Stomach (tissue), 8 donors: ENCODE measurements at regions not wholly inside any gene's neighbourhood (a gene's known extent, or its start where the extent isn't known, plus 50 kb on each side); places are given as distances from the start of the nearest gene placed in this dataset.
"Not testable (repeated sequence)": the region's sequence is repeated elsewhere in the genome, so short reads cannot be mapped to it uniquely, and the experiment has no call there.

Experiments
- DNase-seq, 2 donors: peaks; one replicate each; pipeline versions ENCODE4 v3.0.0 to v3.0.0-alpha.2; 2013 to 2019
- H3K27ac ChIP-seq, 5 donors: fragments of 200-600 bp in 4 of 5; sonication (generic) in 4 of 5; one replicate each; pipeline ENCODE4 v1.5.1; 2013 to 2019; ENCODE audit warnings: mild to moderate bottlenecking in 1 of 5, moderate library complexity in 1 of 5
- H3K27me3 ChIP-seq, 3 donors: fragments of 200-600 bp; sonication (generic); one replicate each; pipeline ENCODE4 v1.5.1; 2017 to 2019; ENCODE audit warnings: mixed run types in 1 of 3
- H3K36me3 ChIP-seq, 4 donors: fragments of 200-600 bp; sonication (generic); 1 replicate in 3 of 4; 2 replicates in 1 of 4; pipeline ENCODE4 v1.5.1; 2016 to 2019
- H3K4me1 ChIP-seq, 4 donors: fragments of 200-600 bp; sonication (generic); one replicate each; pipeline ENCODE4 v1.5.1; 2016 to 2019
- H3K4me3 ChIP-seq, 4 donors: fragments of 200-600 bp; sonication (generic) in 3 of 4; one replicate each; pipeline ENCODE4 v1.5.1; 2016 to 2019; ENCODE audit warnings: mild to moderate bottlenecking in 1 of 4
- H3K9me3 ChIP-seq, 4 donors: fragments of 200-600 bp; sonication (generic); one replicate each; pipeline ENCODE4 v1.5.1; 2016 to 2019
- CTCF ChIP-seq, 7 experiments: fragments of 450-650 bp in 4 of 7; fragments of 200-600 bp in 3 of 7; sonication (generic) in 3 of 7; IDR thresholded peaks; one replicate each; pipeline ENCODE4 v1.5.1; 2016 to 2019; ENCODE audit warnings: antibody characterized with exemption in 7 of 7, control low read depth in 2 of 7, mild to moderate bottlenecking in 1 of 7
- EP300 ChIP-seq: sonication (generic); formaldehyde crosslinking; IDR thresholded peaks from one replicate; pipeline ENCODE4 v1.6.1; 2017; ENCODE audit warnings: antibody characterized with exemption
- POLR2A ChIP-seq, 4 donors: fragments of 450-650 bp; IDR thresholded peaks; one replicate each; pipeline ENCODE4 v1.6.1; 2016; ENCODE audit warnings: antibody characterized with exemption in 4 of 4, control low read depth in 2 of 4, mild to moderate bottlenecking in 1 of 4, moderate library complexity in 1 of 4
- POLR2AphosphoS5 ChIP-seq, 3 donors: sonication (generic); formaldehyde crosslinking; IDR thresholded peaks; one replicate each; pipeline ENCODE4 v1.6.1; 2016; ENCODE audit warnings: antibody characterized with exemption in 3 of 3
- WGBS, 5 donors: extraction: QIAGEN DNeasy Blood & Tissue Kit in 3 of 5; methylation state at CpG; one replicate each; pipeline versions ENCODE4 v1.1.5 to v1.1.7; 2013 to 2018; 5-methylcytosine and 5-hydroxymethylcytosine counted together
- intact Hi-C: fragments of 100-400 bp; cut with DNase I; formaldehyde crosslinking; loops from one replicate; pipeline ENCODE4 v1.15.1; 2023; ENCODE audit warnings: low total_unique reads
- donor health status: healthy with polysubstance abuse.
- donor health status: Bipolar disorder and iron deficiency.
- donor health status: healthy.

- intact Hi-C loops = no loop called here
- H3K4me3 ChIP-seq = no peak overlapping the region
- H3K9me3 ChIP-seq = no peaks in the 10 kb centered on the region
- WGBS, 5 donors = 74 to 90% (median 85%) methylated on average over 7 of the region's 7 CpGs
- no peaks in the 10 kb centered on the region for H3K36me3 ChIP-seq
- no peaks in the 10 kb centered on the region for H3K4me1 ChIP-seq
- no peak overlapping the region for H3K27ac ChIP-seq
- TF ChIP-seq EP300 = no peak
- TF ChIP-seq POLR2AphosphoS5 (IDR thresholded peaks at IDR 0.05) = no peak
- TF ChIP-seq CTCF (IDR thresholded peaks at IDR 0.05) = no peak
- no peak for TF ChIP-seq POLR2A (IDR thresholded peaks at IDR 0.05)
- no peaks in the 10 kb centered on the region for H3K27me3 ChIP-seq
- DNase-seq = no peak
Observed at GRCh38 chr9:2385746-2386145, 235.8 kb upstream of the VLDLR start.

- peak in 1 of 2 donors; percentile 42 for DNase-seq
- no peaks in the 10 kb centered on the region for H3K27me3 ChIP-seq
- H3K4me3 ChIP-seq = no peak overlapping the region
- TF ChIP-seq POLR2A (IDR thresholded peaks at IDR 0.05) (no peak), EP300 (no peak), POLR2AphosphoS5 (IDR thresholded peaks at IDR 0.05) (no peak), CTCF (IDR thresholded peaks at IDR 0.05) (no peak)
- no peak overlapping the region for H3K27ac ChIP-seq
- intact Hi-C loops = no loop called here
- H3K36me3 ChIP-seq = no peaks in the 10 kb centered on the region
- no peaks in the 10 kb centered on the region for H3K9me3 ChIP-seq
- no peaks in the 10 kb centered on the region for H3K4me1 ChIP-seq
Observed at GRCh38 chr9:2386566-2386965, 235.0 kb upstream of the VLDLR start.

- H3K27me3 ChIP-seq = no peaks in the 10 kb centered on the region
- TF ChIP-seq EP300 (no peak), POLR2A (IDR thresholded peaks at IDR 0.05) (no peak), CTCF (IDR thresholded peaks at IDR 0.05) (no peak), POLR2AphosphoS5 (IDR thresholded peaks at IDR 0.05) (no peak)
- intact Hi-C loops = no loop called here
Observed at GRCh38 chr9:2387166-2387565, 234.4 kb upstream of the VLDLR start.

GRCh38 chr9:2389404-2389803 lies 232.2 kb upstream of the VLDLR start:
- TF ChIP-seq POLR2A (IDR thresholded peaks at IDR 0.05) (no peak), CTCF (IDR thresholded peaks at IDR 0.05) (no peak), EP300 (no peak)
- no peaks in the 10 kb centered on the region for H3K4me1 ChIP-seq
- intact Hi-C loops = no loop called here
- peak in 1 of 2 donors; percentile 24 for DNase-seq
- no peaks in the 10 kb centered on the region for H3K9me3 ChIP-seq
- H3K4me3 ChIP-seq = no peak overlapping the region
- no peaks in the 10 kb centered on the region for H3K27me3 ChIP-seq
- H3K36me3 ChIP-seq = no peaks in the 10 kb centered on the region
- no peak overlapping the region for H3K27ac ChIP-seq

More at GRCh38 chr9:2387166-2387565, 234.4 kb upstream of the VLDLR start:
- no peaks in the 10 kb centered on the region for H3K36me3 ChIP-seq
- DNase-seq = no peak
- H3K9me3 ChIP-seq = no peaks in the 10 kb centered on the region
- WGBS, 5 donors = 80 to 90% (median 85%) methylated on average over 4 of the region's 4 CpGs
- H3K27ac ChIP-seq = no peak overlapping the region
- no peaks in the 10 kb centered on the region for H3K4me1 ChIP-seq
- H3K4me3 ChIP-seq = no peak overlapping the region

GRCh38 chr9:2390028-2390427 lies 231.6 kb upstream of the VLDLR start:
- H3K27me3 ChIP-seq = no peaks in the 10 kb centered on the region
- intact Hi-C loops = no loop called here
- TF ChIP-seq EP300 (no peak), CTCF (IDR thresholded peaks at IDR 0.05) (no peak), POLR2AphosphoS5 (IDR thresholded peaks at IDR 0.05) (no peak), POLR2A (IDR thresholded peaks at IDR 0.05) (no peak)
- no peak overlapping the region for H3K27ac ChIP-seq
- no peak overlapping the region for H3K4me3 ChIP-seq
- H3K36me3 ChIP-seq = no peaks in the 10 kb centered on the region
- H3K4me1 ChIP-seq = no peaks in the 10 kb centered on the region
- H3K9me3 ChIP-seq = no peaks in the 10 kb centered on the region
- no peak for DNase-seq
- 78 to 90% (median 84%) methylated on average over 4 of the region's 4 CpGs for WGBS, 5 donors

- H3K36me3 ChIP-seq, intact Hi-C loops, H3K27me3 ChIP-seq, DNase-seq, H3K4me1 ChIP-seq, H3K9me3 ChIP-seq, H3K27ac ChIP-seq, H3K4me3 ChIP-seq: not testable (repeated sequence)
Observed at GRCh38 chr9:2391509-2392132, 230.0 kb upstream of the VLDLR start.
